B cell (primary cell): ENCODE measurements at regions not wholly inside any gene's neighbourhood (a gene's known extent, or its start where the extent isn't known, plus 50 kb on each side); places are given as distances from the start of the nearest gene placed in this dataset.

ENCODE experiments used
- ATAC-seq: fragments of 200-7000 bp; cut with Tn5 transposase; one replicate; pipeline ENCODE4 v1.10.0; 2021; ENCODE audit warnings: low read depth, mild to moderate bottlenecking, moderate number of reproducible peaks, moderate library complexity
- CTCF ChIA-PET: fragments of 350-600 bp; sonication (Branson Sonifier 250); formaldehyde crosslinking; loops from one replicate; lab custom pipeline; 2021; ENCODE audit warnings: antibody characterized with exemption, inconsistent platforms; lab: Charles Lee
- POLR2A ChIA-PET: fragments of 350-600 bp; sonication (Branson Sonifier 250); formaldehyde crosslinking; loops from one replicate; lab custom pipeline; 2021; ENCODE audit warnings: antibody characterized with exemption; lab: Charles Lee
- DNase-seq: peaks from one replicate; pipeline ENCODE4 v3.0.0; 2013
- H2AFZ ChIP-seq: 2 replicates; pipeline ENCODE4 v1.6.1; 2012; ENCODE audit warnings: mild to moderate bottlenecking, low read depth, low read length; ENCODE audit not compliant: insufficient read depth, poor library complexity, severe bottlenecking
- H3K27ac ChIP-seq, 2 donors: 1 replicate in 1 of 2; 2 replicates in 1 of 2; pipeline ENCODE4 v1.5.1; 2012 to 2013; ENCODE audit warnings: low read length in 2 of 2, mild to moderate bottlenecking in 2 of 2, moderate library complexity in 1 of 2
- H3K27me3 ChIP-seq, 4 experiments: fragments of 200-600 bp in 1 of 4; sonication (generic) in 1 of 4; replicated peaks in 1 of 4; 1 replicate in 2 of 4; 2 replicates in 2 of 4; pipeline versions ENCODE4 v1.6.1 to v1.7.0; 2013 to 2016; ENCODE audit warnings: low read length in 3 of 4, mild to moderate bottlenecking in 2 of 4, mixed read lengths in 1 of 4, moderate library complexity in 1 of 4; ENCODE audit not compliant: insufficient read depth in 4 of 4, control insufficient read depth in 3 of 4; ENCODE audit errors: control extremely low read depth in 1 of 4
- H3K36me3 ChIP-seq, 2 experiments: replicated peaks in 1 of 2; 1 replicate in 1 of 2; 2 replicates in 1 of 2; pipeline versions ENCODE4 v1.6.1 to v1.7.1; 2013; ENCODE audit warnings: low read length in 1 of 2; ENCODE audit not compliant: insufficient read depth in 2 of 2, control insufficient read depth in 1 of 2; ENCODE audit errors: control extremely low read depth in 1 of 2, extremely low read depth in 1 of 2
- H3K4me1 ChIP-seq, 2 donors: fragments of 200-600 bp in 1 of 2; sonication (generic) in 1 of 2; 1 replicate in 1 of 2; 2 replicates in 1 of 2; pipeline versions ENCODE4 v1.5.1 to v1.6.1; 2013 to 2017; ENCODE audit warnings: low read length in 2 of 2; ENCODE audit not compliant: control insufficient read depth in 2 of 2, insufficient read depth in 2 of 2
- H3K4me2 ChIP-seq: replicated peaks from 2 replicates; pipeline ENCODE3; 2012; ENCODE audit warnings: mild to moderate bottlenecking, low read depth, low read length; ENCODE audit not compliant: poor library complexity, severe bottlenecking
- H3K4me3 ChIP-seq, 5 experiments: fragments of 200-600 bp in 1 of 5; sonication (generic) in 1 of 5; 1 replicate in 3 of 5; 2 replicates in 2 of 5; pipeline versions ENCODE4 v1.5.1 to v1.7.0; 2011 to 2016; ENCODE audit warnings: low read length in 4 of 5, mild to moderate bottlenecking in 4 of 5, low read depth in 2 of 5, control low read depth in 1 of 5, moderate library complexity in 1 of 5; ENCODE audit not compliant: insufficient read depth in 1 of 5; ENCODE audit errors: control extremely low read depth in 1 of 5, extremely low read depth in 1 of 5
- H3K79me2 ChIP-seq: fragments of 200-600 bp; sonication (generic); one replicate; pipeline ENCODE4 v1.6.0; 2016; ENCODE audit warnings: low read length; ENCODE audit not compliant: control insufficient read depth, insufficient read depth
- H3K9ac ChIP-seq: fragments of 200-600 bp; sonication (generic); 2 replicates; pipeline ENCODE4 v1.6.1; 2017; ENCODE audit warnings: mild to moderate bottlenecking, low read length, moderate library complexity
- H3K9me3 ChIP-seq, 3 donors: one replicate each; pipeline versions ENCODE4 v1.6.1 to v1.7.1; 2013; ENCODE audit warnings: low read length in 2 of 3; ENCODE audit not compliant: control insufficient read depth in 2 of 3, insufficient read depth in 1 of 3; ENCODE audit errors: control extremely low read depth in 1 of 3
- H4K20me1 ChIP-seq: 2 replicates; pipeline ENCODE4 v1.6.0; 2012; ENCODE audit warnings: mild to moderate bottlenecking, low read length; ENCODE audit not compliant: insufficient read depth, control insufficient read depth, poor library complexity, severe bottlenecking
- H3K27ac Mint-ChIP-seq: one replicate; pipeline ENCODE4 v1.8.0; 2021; ENCODE audit warnings: mixed read lengths
- H3K27me3 Mint-ChIP-seq: one replicate; pipeline ENCODE4 v1.8.0; 2021; ENCODE audit warnings: mixed read lengths
- H3K4me1 Mint-ChIP-seq: one replicate; pipeline ENCODE4 v1.8.0; 2021; ENCODE audit warnings: mixed read lengths
- H3K4me3 Mint-ChIP-seq: one replicate; pipeline ENCODE4 v1.8.0; 2021; ENCODE audit warnings: mixed read lengths
- H3K9me3 Mint-ChIP-seq: one replicate; pipeline ENCODE4 v1.8.0; 2022; ENCODE audit warnings: mixed read lengths; ENCODE audit not compliant: insufficient read depth
- EZH2 ChIP-seq: IDR thresholded peaks from 2 replicates; pipeline ENCODE4 v1.6.1; 2012; ENCODE audit warnings: borderline replicate concordance, low read depth, mild to moderate bottlenecking, moderate library complexity, low read length; ENCODE audit not compliant: insufficient read depth, poor library complexity, severe bottlenecking
- WGBS: methylation state at CpG from one replicate; pipeline ENCODE4 v1.1.5; 2013; ENCODE audit warnings: missing lambda C conversion rate; ENCODE audit not compliant: insufficient coverage; 5-methylcytosine and 5-hydroxymethylcytosine counted together
- intact Hi-C: fragments of 100-400 bp; cut with micrococcal nuclease; formaldehyde crosslinking; loops from one replicate; pipeline ENCODE4 v1.10.0; 2022
- TF ChIP-seq, protein P1 (sequence below): fragments of 200-600 bp; IDR thresholded peaks from one replicate; pipeline ENCODE4 v1.8.0; 2022; ENCODE audit warnings: antibody characterized with exemption, mild to moderate bottlenecking

DNA sequence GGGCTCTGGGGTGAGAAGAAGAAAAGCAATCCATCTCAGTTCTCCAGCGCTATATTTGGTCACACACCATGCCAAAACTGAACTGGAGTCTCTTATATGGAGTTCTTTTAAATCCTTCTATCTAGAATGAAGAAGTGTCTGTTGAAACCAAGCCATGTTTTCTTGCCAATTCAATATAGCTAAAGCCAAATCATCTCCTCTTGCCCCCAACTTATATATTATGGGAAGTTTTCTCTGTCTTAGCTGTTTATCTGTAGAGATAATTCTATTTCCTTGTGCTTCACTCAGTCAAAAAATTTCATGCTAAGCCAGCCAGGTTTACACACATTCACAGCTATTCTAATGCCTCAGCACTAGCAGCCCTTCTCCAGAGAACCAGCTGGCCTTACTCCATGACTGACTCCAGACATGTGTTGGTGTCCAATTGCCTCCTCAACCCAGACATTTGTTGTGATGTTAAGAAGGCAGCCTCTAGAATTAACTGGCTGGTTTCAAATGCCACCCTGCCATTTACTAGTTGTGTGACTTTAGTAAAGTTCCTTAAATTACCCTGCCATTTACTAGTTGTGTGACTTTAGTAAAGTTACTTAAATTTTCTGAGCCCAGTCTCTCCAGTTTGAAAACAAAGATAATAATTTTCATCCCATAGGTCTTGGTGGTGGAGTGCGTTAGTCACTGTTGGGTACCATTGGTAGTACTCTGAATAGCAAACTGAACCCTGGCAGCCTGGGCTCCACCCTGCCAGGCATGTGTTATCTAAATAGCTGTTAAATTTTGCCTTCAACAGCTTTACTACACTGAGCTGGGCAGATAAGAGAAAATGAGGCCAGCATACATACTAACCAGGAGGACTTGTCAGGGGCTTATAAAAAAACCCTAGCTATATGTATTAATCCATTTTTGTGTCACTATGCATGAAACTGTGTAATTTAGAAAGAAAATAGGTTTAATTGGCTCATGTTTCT lies 525.1 kb downstream of the LMO7 start:
- H3K4me2 ChIP-seq, result no peak overlapping the region
- no peaks in the 10 kb centered on the region for H3K79me2 ChIP-seq
- no peak overlapping the region for H3K4me3 ChIP-seq
- H3K27me3 ChIP-seq, result no peaks in the 10 kb centered on the region
- no peak for TF ChIP-seq EZH2
- TF ChIP-seq, protein P1, sequence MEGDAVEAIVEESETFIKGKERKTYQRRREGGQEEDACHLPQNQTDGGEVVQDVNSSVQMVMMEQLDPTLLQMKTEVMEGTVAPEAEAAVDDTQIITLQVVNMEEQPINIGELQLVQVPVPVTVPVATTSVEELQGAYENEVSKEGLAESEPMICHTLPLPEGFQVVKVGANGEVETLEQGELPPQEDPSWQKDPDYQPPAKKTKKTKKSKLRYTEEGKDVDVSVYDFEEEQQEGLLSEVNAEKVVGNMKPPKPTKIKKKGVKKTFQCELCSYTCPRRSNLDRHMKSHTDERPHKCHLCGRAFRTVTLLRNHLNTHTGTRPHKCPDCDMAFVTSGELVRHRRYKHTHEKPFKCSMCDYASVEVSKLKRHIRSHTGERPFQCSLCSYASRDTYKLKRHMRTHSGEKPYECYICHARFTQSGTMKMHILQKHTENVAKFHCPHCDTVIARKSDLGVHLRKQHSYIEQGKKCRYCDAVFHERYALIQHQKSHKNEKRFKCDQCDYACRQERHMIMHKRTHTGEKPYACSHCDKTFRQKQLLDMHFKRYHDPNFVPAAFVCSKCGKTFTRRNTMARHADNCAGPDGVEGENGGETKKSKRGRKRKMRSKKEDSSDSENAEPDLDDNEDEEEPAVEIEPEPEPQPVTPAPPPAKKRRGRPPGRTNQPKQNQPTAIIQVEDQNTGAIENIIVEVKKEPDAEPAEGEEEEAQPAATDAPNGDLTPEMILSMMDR, result no peak
- no CpG with 5 or more reads among the region's 2 CpGs for WGBS
- H2AFZ ChIP-seq, result no peak overlapping the region
- no peak overlapping the region for H3K27ac Mint-ChIP-seq
- H3K9ac ChIP-seq, result no peak overlapping the region
- no peak overlapping the region for H3K4me3 Mint-ChIP-seq
- H4K20me1 ChIP-seq, result no peaks in the 10 kb centered on the region
- DNase-seq (no peak), ATAC-seq (no peak)
- no peaks in the 10 kb centered on the region for H3K4me1 ChIP-seq
- no peak overlapping the region for H3K27ac ChIP-seq
- ChIA-PET CTCF (no interaction called here), POLR2A (no interaction called here)
- H3K9me3 Mint-ChIP-seq, result no peaks in the 10 kb centered on the region
- H3K36me3 ChIP-seq, result no peaks in the 10 kb centered on the region
- no peaks in the 10 kb centered on the region for H3K4me1 Mint-ChIP-seq
- intact Hi-C loops, result no loop called here
- no peaks in the 10 kb centered on the region for H3K27me3 Mint-ChIP-seq
- H3K9me3 ChIP-seq, result no peaks in the 10 kb centered on the region

DNA sequence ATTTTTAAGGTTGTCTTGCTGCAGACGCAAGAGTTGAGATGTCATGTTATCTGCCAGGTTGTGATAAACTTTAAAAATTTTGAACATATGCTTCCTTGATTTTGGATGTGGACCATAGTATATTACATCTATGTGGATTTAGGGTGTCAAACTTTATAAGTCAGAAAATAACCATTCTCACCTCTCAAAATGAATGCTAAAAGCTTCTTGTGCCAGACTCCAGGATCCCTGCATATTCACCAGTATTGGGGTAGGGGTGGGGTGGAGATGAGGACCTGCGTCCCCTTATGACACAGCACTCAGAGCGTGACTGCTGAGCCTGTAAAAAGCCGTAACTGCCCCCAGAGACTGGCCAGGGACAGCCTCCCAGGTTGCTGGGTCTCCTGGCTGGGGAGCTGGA lies 524.4 kb downstream of the LMO7 start:
- Histone ChIP-seq H3K27ac (no peak overlapping the region), H4K20me1 (no peaks in the 10 kb centered on the region), H3K9me3 (no peaks in the 10 kb centered on the region), H3K9ac (no peak overlapping the region), H3K4me1 (no peaks in the 10 kb centered on the region), H3K27me3 (no peaks in the 10 kb centered on the region), H3K79me2 (no peaks in the 10 kb centered on the region), H3K36me3 (no peaks in the 10 kb centered on the region), H3K4me3 (no peak overlapping the region), H2AFZ (no peak overlapping the region), H3K4me2 (no peak overlapping the region)
- 82% methylated on average over 2 of the region's 4 CpGs for WGBS
- Mint-ChIP-seq H3K4me3 (no peak overlapping the region), H3K4me1 (no peaks in the 10 kb centered on the region), H3K27ac (no peak overlapping the region), H3K27me3 (no peaks in the 10 kb centered on the region), H3K9me3 (no peaks in the 10 kb centered on the region)
- TF ChIP-seq, protein P1, result no peak
- no peak for TF ChIP-seq EZH2
- no peak for ATAC-seq
- ChIA-PET CTCF (no interaction called here), POLR2A (no interaction called here)
- no peak for DNase-seq
- intact Hi-C loops, result no loop called here
